Islet precursor cell (in vitro differentiated cells): ENCODE measurements at regions not wholly inside any gene's neighbourhood (a gene's known extent, or its start where the extent isn't known, plus 50 kb on each side); places are given as distances from the start of the nearest gene placed in this dataset.
"Not testable (repeated sequence)": the region's sequence is repeated elsewhere in the genome, so short reads cannot be mapped to it uniquely, and the experiment has no call there.

ENCODE experiments used
- DNase-seq: peaks from one replicate; pipeline ENCODE4 v3.0.0-alpha.2; 2018

DNA sequence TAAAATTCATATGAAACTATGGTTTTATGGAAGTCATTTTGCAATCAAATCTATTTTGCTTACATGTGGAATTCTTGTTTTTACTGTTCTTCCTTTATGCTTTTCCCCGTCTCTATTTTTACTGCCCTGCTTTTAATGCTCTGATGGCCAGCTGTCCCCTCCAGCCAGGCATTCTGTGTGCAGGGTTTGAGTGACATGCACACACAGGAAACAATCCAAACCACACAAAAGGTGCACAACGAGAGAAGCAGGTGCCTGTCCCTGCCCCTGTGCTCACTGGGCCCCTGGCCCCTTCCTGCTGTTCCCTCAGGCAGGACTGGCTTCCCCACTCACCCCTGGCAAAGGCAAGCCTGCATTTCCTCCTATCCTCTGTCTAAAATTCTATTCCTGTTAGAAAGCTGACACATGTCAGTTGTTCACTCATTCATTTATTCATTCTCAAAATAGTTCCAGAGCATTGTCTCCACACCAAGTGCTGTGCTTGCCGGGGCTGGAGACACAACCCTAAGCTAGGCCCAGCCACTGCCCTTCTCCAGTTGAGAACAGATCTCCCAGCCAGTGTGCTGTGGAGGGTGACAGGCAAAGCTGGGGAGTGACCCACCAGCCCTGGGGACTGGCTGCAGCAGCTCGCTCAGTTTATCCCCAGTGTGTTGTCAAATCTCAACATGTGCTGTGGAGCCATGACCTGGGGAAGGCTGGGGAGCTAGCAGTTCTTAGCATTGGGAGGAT is 346.3 kb downstream of the FBXW7 start:
- no peak for DNase-seq

DNA sequence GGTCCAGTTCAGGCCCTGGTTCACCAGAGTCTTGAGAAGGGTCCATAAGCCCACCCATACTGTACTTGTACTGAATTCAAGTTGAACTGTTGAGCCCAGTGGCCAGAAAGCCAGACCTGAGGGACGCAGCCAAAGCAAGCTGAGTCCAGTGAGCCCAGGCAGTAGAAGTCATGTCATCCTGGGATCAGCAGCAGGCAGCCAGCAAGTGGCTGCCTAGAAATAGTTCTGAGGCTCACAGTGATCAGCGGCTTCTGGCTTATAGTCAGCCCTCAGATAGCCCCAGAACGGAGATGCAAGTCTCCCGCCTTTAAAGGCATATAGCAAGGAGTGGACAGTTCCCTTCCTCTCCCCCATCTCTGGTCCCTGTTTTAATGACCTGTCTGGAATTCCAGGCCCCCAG is 347.1 kb downstream of the FBXW7 start:
- DNase-seq: no peak

DNA sequence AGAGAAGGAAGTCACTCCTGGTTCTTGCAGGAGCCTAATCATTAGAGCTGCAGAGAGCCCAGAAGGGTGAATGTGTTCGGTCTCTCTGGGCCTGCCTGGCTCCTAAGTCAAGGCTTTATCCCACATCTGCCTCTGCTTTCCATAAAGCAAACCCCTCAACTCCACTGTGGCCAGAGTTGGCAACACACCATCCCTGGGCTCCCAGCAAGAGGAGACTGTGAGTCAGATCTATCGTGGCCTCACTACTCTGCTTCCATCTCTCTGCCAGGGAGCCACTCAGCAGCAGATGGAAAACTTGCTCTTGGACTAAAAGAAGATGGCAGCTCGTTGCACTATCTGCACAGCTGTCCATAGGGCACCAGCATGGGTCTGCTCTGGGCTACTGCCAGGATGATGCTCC is 348.2 kb downstream of the FBXW7 start:
- DNase-seq: no peak

- DNase-seq: no peak
These were observed 349.9 kb downstream of the FBXW7 start for GRCh38 chr4:152185786-152186550.

DNA sequence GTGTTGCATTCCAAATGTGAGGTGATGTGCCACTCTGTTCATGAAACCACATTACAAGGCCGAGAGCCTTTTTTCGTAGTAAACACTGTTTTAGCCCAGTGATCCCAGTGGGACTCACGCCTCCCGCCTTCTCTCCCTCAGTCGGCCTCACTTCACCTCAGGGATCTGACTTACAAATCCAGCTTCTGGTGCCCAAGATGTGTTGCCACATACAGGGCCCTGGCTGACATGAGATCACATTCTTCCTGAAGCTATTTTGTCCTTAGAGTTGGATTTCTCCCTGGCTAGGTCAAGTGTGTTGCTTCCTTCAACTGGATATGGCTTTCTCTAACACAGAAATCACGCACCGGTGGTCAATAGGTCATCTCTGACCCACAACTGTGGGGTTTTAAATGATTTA is 354.7 kb downstream of the FBXW7 start:
- DNase-seq: no peak

DNA sequence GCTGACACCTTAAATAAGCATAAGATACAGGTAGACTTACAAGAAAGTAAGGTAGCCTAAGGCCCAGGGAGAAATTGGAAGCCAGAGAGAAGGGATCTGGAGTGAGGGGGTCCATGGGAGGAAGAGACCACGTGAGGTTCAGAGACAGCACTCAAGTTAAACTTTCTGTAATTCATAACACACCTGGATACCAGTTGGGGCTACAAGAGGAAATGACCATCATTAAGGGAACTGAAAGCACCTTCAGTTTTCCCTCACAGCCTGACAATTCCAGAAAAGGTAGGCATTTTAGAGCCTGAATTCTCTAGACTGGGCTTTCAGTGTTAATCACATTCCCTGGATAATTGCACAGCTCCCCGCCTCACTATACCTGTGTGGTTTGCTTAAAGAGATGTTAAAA is 355.5 kb downstream of the FBXW7 start:
- no peak for DNase-seq

GRCh38 chr4:152177538-152177937 is 358.4 kb downstream of the FBXW7 start:
- DNase-seq: not testable (repeated sequence)

GRCh38 chr4:152176627-152177214 is 359.2 kb downstream of the FBXW7 start:
- DNase-seq: no peak

GRCh38 chr4:152175586-152175985 is 360.3 kb downstream of the FBXW7 start:
- DNase-seq: no peak

GRCh38 chr4:152172146-152172545 is 363.7 kb downstream of the FBXW7 start:
- DNase-seq: no peak

DNA sequence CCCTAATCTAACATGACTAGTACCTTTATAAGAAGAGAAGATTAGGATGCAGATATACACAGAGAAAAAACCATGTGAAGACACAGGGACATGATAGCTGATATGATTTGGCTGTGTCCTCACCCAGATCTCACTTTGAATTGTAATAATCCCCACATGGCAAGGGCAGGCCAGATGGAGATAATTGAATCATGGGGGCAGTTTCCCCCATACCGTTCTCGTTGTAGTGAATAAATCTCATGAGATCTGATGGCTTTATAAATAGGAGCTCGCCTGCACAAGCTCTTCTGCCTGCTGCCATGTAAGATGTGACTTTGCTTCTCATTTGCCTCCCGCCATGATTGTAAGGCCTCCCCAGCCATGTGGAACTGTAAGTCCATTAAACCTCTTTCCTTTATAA is 364.3 kb downstream of the FBXW7 start:
- no peak for DNase-seq

- no peak for DNase-seq
These were observed 366.2 kb downstream of the FBXW7 start for GRCh38 chr4:152169683-152170082.

- DNase-seq: no peak
These were observed 366.8 kb downstream of the FBXW7 start for GRCh38 chr4:152168987-152169616.

- peak; percentile 63 for DNase-seq
These were observed 369.3 kb downstream of the FBXW7 start for GRCh38 chr4:152166567-152166966.

DNA sequence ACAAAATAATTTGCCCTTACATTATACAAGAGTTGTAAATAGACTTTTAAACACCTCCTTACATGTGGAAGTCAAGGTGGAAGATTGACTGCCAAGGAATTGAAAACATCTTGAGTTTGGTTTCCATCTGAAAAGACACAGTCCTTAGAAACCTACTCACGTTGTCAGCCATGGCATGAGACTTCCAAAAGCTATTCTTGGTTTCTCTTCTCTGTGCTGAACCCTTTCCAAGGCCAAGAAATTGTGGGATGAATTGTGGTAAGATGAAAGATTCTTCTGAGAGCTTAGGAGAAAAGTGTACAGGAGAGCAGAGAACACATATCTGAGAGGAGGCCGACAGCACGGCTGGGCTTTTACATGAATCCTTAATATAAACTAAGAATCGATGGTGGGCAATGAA is 370.0 kb downstream of the FBXW7 start:
- DNase-seq: no peak

- peak; percentile 58 for DNase-seq
These were observed 370.7 kb downstream of the FBXW7 start for GRCh38 chr4:152165146-152165545.

GRCh38 chr4:152164561-152164960 is 371.3 kb downstream of the FBXW7 start:
- peak; percentile 73 for DNase-seq

- DNase-seq: no peak
These were observed 373.6 kb downstream of the FBXW7 start for GRCh38 chr4:152162331-152162697.

DNA sequence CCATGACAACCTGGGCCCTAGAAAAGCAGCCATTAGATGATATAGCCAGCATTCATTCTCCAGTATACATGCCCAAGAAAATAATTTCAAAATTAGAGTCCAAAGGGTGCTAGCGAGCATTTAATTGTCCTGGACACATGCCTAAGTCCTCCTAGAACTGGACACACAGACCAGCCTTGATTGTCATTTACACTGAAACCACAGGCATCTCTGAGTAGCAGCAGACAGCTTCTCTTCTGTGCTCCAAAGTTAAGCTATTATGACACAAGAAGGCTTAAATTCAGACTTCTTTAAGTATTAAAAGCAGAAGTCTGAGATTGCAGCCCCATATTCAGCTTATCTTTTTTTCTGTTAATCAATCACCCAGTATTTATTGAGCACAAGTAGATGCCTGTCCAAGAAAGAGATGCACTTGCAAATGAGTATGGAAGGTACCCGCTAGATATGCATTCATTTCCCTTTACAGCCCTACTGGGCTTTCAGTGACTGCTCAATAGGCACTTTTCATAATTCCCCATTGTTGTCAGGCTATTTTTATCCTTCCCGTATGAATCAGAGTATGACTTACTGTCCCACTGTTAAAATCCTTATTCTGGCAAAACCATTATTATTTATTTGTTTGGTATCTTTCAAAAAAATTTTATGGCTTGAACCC is 374.1 kb downstream of the FBXW7 start:
- DNase-seq: no peak

- DNase-seq: no peak
These were observed 375.6 kb downstream of the FBXW7 start for GRCh38 chr4:152160225-152160800.

DNA sequence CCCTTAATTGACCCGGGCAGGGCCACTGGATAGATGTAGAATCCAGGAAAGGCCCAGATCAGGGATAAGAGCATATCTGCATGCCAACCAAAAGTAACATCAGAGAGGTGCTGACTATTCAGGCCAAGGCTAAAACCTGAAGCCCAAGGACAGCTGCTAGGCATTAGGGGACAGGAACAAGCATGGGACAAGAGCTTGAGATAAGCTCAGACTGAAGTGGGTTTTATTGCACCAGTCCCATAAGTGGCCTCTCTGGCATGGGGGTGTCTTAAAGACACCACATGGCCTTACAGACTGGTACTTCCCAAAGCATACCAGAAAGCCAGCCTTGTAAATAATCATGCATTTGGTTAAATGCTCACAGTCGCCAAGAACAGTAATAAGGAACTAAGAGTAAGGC is 376.1 kb downstream of the FBXW7 start:
- no peak for DNase-seq

GRCh38 chr4:152158225-152158624 is 377.7 kb downstream of the FBXW7 start:
- no peak for DNase-seq

DNA sequence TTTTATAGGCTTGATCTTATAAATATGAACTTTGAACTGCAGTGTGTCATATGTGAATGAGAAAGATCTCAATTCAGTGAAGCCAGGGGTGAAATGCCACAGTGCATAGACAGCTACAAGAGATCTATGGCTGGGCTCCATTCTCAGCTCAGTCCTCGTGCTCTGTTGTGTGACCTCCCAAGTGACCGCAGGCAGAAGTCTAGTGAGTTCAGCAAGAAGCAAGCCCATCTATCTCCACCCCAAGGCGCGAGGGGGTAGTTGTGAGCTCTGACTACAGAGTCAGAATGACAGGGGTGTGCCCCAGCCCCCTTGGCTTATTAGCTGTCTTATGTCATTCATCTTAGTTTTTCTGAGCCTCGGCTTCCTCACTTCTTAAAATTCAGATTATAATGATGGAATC is 378.3 kb downstream of the FBXW7 start:
- DNase-seq: no peak
